ENCODE measurements at regions not wholly inside any gene's neighbourhood (a gene's known extent, or its start where the extent isn't known, plus 50 kb on each side); places are given as distances from the start of the nearest gene placed in this dataset.

GRCh38 chr6:170124836-170125235, 166.0 kb downstream of the DLL1 start:
- no peak overlapping the region for H3K4me3 ChIP-seq (ENCODE audit: low read length)
- H3K27me3 ChIP-seq (ENCODE audit: insufficient read depth, low read length) = no peaks in the 10 kb centered on the region
- H3K4me1 ChIP-seq (ENCODE audit: insufficient read depth, low read length) = no peaks in the 10 kb centered on the region
- peaks cover 22% of the 10 kb centered on the region for H3K9me3 ChIP-seq (ENCODE audit: low read depth, low read length)

- no peak overlapping the region for H3K4me3 ChIP-seq (ENCODE audit: low read length)
- peaks cover 27% of the 10 kb centered on the region for H3K9me3 ChIP-seq (ENCODE audit: low read depth, low read length)
- H3K4me1 ChIP-seq (ENCODE audit: insufficient read depth, low read length) = no peaks in the 10 kb centered on the region
- no peaks in the 10 kb centered on the region for H3K27me3 ChIP-seq (ENCODE audit: insufficient read depth, low read length)
Observed at GRCh38 chr6:170124150-170124549, 166.7 kb downstream of the DLL1 start.

DNA sequence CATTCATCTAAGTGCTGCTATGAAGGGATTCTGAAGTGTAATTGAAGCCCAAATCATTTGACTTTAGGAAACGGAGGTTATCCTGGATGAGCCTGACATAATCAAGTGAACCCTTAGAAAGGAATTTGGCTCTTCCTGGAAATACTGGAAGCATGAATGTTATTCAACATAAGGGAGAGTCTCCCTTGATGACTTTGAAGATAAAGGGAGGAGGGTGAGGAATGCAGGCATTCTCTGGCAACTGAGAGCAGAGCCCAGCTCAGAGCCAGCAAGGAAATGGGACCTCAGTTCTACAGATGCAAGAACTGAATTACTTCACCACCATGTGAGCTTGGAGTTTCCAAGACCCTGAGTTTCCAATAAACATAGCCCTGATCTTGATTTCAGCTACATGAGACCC, 168.2 kb downstream of the DLL1 start:
- Histone ChIP-seq H3K4me3 (ENCODE audit: low read length) (no peak overlapping the region), H3K27me3 (ENCODE audit: insufficient read depth, low read length) (no peaks in the 10 kb centered on the region), H3K9me3 (ENCODE audit: low read depth, low read length) (peaks cover 27% of the 10 kb centered on the region)

GRCh38 chr6:170117111-170117972, 173.5 kb downstream of the DLL1 start:
- Histone ChIP-seq H3K4me1 (ENCODE audit: insufficient read depth, low read length) (no peaks in the 10 kb centered on the region), H3K9me3 (ENCODE audit: low read depth, low read length) (peaks cover 27% of the 10 kb centered on the region), H3K27me3 (ENCODE audit: insufficient read depth, low read length) (no peaks in the 10 kb centered on the region), H3K4me3 (ENCODE audit: low read length) (no peak overlapping the region)

More for the DNA sequence above, 168.2 kb downstream of the DLL1 start:
- H3K4me1 ChIP-seq (ENCODE audit: insufficient read depth, low read length) = no peaks in the 10 kb centered on the region

- H3K9me3 ChIP-seq (ENCODE audit: low read depth, low read length) = peaks cover 22% of the 10 kb centered on the region
- no peaks in the 10 kb centered on the region for H3K4me1 ChIP-seq (ENCODE audit: insufficient read depth, low read length)
- no peaks in the 10 kb centered on the region for H3K27me3 ChIP-seq (ENCODE audit: insufficient read depth, low read length)
- no peak overlapping the region for H3K4me3 ChIP-seq (ENCODE audit: low read length)
Observed at GRCh38 chr6:170116636-170117035, 174.2 kb downstream of the DLL1 start.

DNA sequence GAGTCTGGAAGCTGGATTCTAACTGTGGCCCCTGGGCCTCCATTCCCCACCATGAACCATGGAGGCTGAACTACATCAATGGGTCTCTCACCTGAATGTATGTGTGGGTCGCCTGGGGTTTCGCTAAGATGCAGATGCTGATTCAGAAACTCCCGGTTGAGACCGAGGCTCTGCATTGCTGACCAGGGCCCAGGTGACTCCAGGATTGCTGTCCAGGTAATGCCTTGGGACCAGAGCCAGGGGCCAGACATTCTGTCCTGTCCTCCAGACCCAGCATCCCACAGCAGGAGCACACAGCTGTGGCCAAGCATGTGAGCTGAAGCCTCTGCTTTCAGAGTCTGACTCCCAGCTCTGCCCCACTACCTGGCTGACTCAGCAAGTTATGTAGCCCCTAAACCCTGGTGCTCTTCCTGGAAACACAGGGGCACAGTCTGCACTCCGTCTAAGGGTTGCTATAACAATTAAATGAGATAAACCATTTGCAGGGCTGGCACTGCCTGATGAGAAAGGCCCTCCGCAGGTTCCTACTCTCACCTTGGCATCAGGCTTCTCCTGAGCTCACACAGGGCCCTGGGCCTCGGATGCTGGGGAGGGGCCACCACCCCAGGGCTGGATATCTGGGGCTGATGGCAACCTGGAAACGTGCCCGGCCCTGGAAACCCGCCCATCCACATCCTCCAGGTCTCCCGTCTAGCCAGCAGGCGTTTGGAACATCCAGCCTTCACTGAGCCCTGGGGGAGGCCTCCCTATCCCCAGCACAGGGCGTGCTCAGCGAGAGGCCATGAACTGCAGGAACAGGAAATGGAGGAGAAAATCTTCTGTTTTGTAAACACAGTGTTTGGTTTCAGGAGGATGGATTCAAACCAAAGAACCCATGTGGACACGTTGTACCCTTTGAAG, 175.7 kb downstream of the DLL1 start:
- H3K4me1 ChIP-seq (ENCODE audit: insufficient read depth, low read length) = no peaks in the 10 kb centered on the region
- no peak overlapping the region for H3K4me3 ChIP-seq (ENCODE audit: low read length)
- H3K27me3 ChIP-seq (ENCODE audit: insufficient read depth, low read length) = no peaks in the 10 kb centered on the region
- peaks cover 8% of the 10 kb centered on the region for H3K9me3 ChIP-seq (ENCODE audit: low read depth, low read length)

DNA sequence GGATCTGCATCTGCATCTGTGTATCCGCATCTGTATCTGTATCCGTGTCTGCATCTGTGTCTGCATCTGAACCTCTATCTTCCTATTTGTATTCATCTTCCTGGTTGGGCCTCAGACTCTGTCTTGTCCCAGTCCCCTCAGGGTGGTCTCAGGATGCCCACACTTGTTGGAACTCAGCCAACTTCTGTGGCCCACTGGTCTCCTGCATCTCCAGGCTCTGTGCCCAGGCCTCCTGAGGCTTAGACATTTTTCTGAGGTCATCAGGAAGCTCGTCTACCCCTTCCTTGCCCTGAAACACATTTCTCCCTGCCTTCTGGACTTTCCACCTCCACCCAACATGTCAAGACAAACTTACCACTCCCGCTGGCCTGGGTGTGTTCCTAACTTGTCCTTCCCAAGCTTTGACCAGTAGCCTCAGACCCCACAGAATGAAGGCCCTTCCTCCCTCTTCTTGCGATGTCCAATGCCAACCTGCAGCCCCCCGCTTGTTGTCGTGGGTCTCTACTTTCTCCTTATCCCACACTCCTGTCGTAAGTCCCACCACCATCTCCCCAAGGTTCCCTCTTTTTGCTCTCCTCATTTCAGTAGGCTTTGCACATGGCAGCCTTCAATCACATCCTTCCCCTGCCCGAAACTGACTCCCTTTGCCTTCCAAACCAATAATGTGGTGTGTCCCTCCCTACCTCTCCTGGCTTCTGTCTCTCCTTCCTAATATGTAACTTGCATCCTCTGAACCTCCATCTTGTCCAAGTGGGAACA, 176.5 kb downstream of the DLL1 start:
- no peaks in the 10 kb centered on the region for H3K27me3 ChIP-seq (ENCODE audit: insufficient read depth, low read length)
- peaks cover under 1% of the 10 kb centered on the region for H3K9me3 ChIP-seq (ENCODE audit: low read depth, low read length)
- H3K4me1 ChIP-seq (ENCODE audit: insufficient read depth, low read length) = no peaks in the 10 kb centered on the region
- no peak overlapping the region for H3K4me3 ChIP-seq (ENCODE audit: low read length)

GRCh38 chr6:170113141-170113540, 177.7 kb downstream of the DLL1 start:
- Histone ChIP-seq H3K9me3 (ENCODE audit: low read depth, low read length) (no peaks in the 10 kb centered on the region), H3K4me3 (ENCODE audit: low read length) (no peak overlapping the region), H3K4me1 (ENCODE audit: insufficient read depth, low read length) (no peaks in the 10 kb centered on the region), H3K27me3 (ENCODE audit: insufficient read depth, low read length) (no peaks in the 10 kb centered on the region)

DNA sequence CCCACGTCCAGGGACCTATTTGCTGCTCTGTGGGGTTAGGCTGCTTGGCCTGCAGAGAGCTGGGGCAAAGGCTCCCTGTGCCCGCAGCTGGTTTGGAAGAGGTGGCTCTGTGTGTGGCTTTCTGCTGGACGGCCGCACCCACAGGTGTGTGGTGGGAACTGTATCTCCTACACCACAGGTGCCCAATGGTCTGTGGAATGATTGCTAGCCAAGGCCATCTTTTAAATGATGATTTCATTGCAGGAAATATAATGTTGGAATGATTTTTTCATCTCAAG, 178.4 kb downstream of the DLL1 start:
- Histone ChIP-seq H3K4me1 (ENCODE audit: insufficient read depth, low read length) (no peaks in the 10 kb centered on the region), H3K27me3 (ENCODE audit: insufficient read depth, low read length) (no peaks in the 10 kb centered on the region), H3K9me3 (ENCODE audit: low read depth, low read length) (no peaks in the 10 kb centered on the region), H3K4me3 (ENCODE audit: low read length) (no peak overlapping the region)

- Histone ChIP-seq H3K4me1 (ENCODE audit: insufficient read depth, low read length) (no peaks in the 10 kb centered on the region), H3K27me3 (ENCODE audit: insufficient read depth, low read length) (no peaks in the 10 kb centered on the region), H3K9me3 (ENCODE audit: low read depth, low read length) (no peaks in the 10 kb centered on the region), H3K4me3 (ENCODE audit: low read length) (no peak overlapping the region)
Observed at GRCh38 chr6:170111816-170112582, 178.9 kb downstream of the DLL1 start.

DNA sequence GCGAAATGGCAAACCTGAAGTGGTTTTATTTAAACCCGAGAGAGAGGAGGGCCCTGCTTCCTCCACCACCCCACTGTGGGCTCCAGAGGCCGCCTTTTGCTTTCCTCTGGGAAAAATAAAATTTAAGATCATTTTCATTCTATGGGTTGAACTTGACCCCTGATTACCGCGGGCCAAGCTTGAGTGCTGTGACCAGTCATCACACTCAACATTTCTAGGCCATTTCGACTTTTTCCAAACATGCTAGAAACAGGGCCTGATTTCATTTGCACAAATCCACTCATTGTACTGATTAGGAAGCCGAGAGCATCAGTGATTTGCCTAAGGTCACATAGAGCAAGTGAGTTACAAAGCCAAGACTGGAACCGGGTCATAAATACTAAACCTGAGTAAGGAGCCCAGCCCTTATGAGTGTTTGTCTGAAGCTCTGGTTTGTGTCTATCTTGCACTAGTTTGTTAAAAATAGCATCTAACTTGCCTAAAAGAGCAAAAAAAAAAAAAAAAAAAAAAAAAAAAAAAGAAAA, 179.7 kb downstream of the DLL1 start:
- Histone ChIP-seq H3K9me3 (ENCODE audit: low read depth, low read length) (no peaks in the 10 kb centered on the region), H3K27me3 (ENCODE audit: insufficient read depth, low read length) (no peaks in the 10 kb centered on the region), H3K4me3 (ENCODE audit: low read length) (no peak overlapping the region), H3K4me1 (ENCODE audit: insufficient read depth, low read length) (no peaks in the 10 kb centered on the region)

DNA sequence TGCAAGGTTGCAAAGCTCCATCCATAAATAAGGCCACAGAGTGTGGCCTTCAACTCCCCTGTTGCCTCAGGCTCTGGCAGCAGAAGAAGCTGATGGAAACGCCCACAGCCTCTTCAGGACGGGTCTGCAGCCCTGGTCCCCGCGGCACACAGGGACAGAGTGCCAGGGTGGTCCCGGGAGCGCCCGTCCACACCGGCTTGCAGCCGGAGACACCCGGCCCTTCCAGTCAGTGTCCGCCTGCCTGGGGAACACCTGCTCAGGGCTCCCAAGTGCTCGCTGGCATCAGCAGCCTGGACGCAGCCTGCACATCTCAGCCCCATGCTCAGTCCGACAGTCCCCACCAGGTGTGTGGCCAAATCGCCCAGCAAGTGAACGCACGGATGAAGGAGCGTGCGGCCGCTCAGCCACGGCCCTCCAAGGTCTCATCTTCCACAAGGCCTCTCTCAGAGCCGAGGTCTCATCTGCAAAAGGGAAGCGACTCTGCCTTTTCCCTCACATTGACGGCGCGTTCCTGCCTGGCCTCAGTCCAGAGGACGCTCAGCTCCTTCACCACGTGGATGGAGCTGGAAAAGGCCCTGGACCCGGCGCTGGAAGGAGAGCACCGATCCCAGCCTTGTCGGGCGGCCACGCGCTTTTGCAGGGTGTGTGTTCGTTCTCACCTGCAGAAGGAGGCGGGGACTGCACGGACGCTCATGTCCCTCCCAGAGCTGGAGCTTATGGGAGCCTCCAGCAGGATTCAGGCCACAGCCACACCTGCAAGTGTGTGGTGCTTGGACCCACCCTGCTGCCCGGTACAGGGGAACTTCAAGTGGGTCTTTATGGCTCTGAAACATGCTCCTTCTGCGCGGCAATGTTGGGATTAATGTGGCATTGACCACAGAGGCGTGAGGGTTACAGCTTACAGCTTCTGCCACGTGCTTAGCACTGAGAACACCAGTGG, 180.4 kb downstream of the DLL1 start:
- no peaks in the 10 kb centered on the region for H3K4me1 ChIP-seq (ENCODE audit: insufficient read depth, low read length)
- H3K27me3 ChIP-seq (ENCODE audit: insufficient read depth, low read length) = no peaks in the 10 kb centered on the region
- no peak overlapping the region for H3K4me3 ChIP-seq (ENCODE audit: low read length)
- no peaks in the 10 kb centered on the region for H3K9me3 ChIP-seq (ENCODE audit: low read depth, low read length)

DNA sequence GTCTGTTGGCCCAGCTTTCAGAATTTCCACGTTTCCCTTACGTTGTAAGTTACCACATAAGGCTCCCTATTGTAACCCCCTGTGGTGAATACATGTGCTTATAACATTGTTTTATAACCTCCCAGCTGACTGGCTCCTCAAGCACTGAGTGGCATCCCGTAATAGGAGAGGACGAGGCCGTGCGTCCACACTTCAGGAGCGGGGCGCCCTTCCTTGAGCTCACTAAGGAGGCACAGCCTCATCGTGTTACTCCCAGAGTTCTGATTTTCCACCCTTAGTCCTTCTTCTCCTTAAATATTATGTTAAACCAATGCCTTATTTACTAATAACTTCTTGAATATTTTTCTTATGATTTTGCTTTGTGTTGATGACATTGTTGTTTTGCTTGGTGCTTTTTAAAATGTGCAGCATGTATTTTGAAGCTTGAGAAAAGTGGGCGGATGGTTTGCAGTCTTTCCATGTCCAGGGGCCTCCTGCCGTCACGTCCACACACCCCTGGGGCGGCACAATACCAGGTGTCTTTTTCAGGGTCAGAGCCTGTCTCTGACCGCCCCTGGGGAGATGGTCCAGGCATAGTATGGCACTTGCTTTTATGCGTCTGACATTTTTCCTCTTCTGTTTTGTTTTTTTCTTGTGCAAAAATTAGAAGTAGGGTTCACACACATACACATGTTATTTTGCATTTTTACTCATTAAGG, 181.8 kb downstream of the DLL1 start:
- H3K9me3 ChIP-seq (ENCODE audit: low read depth, low read length) = no peaks in the 10 kb centered on the region
- no peak overlapping the region for H3K4me3 ChIP-seq (ENCODE audit: low read length)
- no peaks in the 10 kb centered on the region for H3K27me3 ChIP-seq (ENCODE audit: insufficient read depth, low read length)
- no peaks in the 10 kb centered on the region for H3K4me1 ChIP-seq (ENCODE audit: insufficient read depth, low read length)

All from mononuclear cell (primary cell).